NCI-H146 treated with DMSO at 0.1 percent for 48 hours (cell line): ENCODE measurements at regions not wholly inside any gene's neighbourhood (a gene's known extent, or its start where the extent isn't known, plus 50 kb on each side); places are given as distances from the start of the nearest gene placed in this dataset.
"Not testable (repeated sequence)": the region's sequence is repeated elsewhere in the genome, so short reads cannot be mapped to it uniquely, and the experiment has no call there.

Experiments
- DNase-seq: peaks from one replicate; lab custom pipeline; 2025; ENCODE audit not compliant: unreplicated experiment; lab: John Stamatoyannopoulos, UW

- no peak for DNase-seq
Observed at GRCh38 chr12:112611908-112612307, 179.6 kb upstream of the RPH3A start.

DNA sequence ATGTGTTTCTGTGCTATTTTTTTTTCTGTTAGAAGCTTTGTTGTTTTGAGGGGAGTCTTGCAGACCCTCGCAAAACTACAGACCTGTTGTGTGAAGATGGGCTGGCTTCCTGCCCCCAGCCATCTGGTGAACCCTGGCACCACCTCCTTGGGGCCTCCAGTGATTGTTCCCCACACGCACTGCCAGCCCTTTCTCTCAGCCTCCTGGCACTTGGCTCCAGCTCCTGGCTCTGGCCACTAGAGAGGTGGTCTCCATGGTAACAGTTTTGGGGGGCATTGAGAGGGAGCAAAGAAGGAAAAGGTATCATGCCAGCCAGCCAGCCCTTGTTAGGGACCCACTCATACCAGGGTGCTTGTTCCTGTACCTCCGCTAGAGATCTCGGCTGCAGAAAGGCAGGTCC lies 176.4 kb upstream of the RPH3A start:
- no peak for DNase-seq

- DNase-seq, result no peak
Observed at GRCh38 chr12:112616469-112617152, 174.9 kb upstream of the RPH3A start.

GRCh38 chr12:112617153-112617505 lies 174.4 kb upstream of the RPH3A start:
- no peak for DNase-seq

DNA sequence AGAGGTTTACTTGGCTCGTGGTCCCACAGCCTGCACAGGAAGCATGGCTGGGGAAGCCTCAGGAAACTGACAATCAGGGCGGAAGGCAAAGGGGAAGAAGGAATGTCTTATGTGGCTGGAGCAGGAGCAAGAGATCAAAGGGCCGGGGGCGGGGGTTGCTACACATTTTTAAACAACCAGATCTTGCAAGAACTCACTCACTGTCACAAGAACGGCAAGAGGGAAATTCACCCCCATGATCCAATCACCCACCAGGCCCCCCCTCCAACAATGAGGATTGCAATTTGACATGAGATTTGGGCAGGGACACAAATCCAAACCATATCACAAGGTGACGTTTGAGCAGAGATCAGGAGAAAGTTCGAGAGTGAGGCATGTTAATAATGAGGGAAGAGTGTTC lies 163.7 kb upstream of the RPH3A start:
- DNase-seq, result no peak

- not testable (repeated sequence) for DNase-seq
Observed at GRCh38 chr12:112631974-112632373, 159.6 kb upstream of the RPH3A start.

- no peak for DNase-seq
Observed at GRCh38 chr12:112635036-112635435, 156.5 kb upstream of the RPH3A start.

DNA sequence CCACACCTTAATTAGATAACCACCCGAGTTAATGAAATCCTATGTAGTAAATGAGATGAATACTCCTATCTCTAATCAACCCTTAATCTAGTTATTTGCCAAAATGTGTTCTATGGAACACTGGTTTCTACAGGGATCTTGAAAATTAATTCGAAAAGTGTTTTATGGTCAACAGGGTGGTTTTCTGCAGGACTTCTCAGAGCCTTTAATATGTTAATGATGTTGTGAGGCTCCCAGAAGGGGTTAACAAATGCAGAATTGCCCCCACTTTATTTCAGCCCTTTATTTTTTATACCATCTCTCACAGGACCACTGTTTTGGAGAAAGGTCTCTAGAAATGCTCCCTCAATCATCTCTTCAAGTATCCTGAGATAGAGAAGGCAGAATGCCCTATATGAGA lies 153.1 kb upstream of the RPH3A start:
- DNase-seq, result no peak

DNA sequence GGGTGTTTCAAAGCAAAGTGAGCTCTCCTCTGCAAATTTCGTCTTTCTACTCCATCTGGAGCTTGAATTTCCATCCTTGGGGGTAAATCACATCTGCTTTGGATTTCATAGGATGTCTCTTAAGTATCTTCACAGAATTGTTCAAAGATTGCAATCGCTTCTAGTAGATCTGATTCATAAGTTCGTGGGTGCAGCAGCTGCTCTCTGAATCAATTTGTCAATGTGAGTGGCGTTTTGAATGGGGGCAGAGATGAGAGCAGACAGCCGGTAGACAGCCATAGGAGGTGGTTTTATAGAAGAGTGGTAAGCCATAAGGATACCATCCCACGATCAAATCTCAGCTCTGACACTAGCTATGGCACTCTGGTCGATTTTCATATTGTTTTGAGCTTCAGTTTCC lies 146.0 kb upstream of the RPH3A start:
- no peak for DNase-seq

- no peak for DNase-seq
Observed at GRCh38 chr12:112656141-112656540, 135.4 kb upstream of the RPH3A start.

DNA sequence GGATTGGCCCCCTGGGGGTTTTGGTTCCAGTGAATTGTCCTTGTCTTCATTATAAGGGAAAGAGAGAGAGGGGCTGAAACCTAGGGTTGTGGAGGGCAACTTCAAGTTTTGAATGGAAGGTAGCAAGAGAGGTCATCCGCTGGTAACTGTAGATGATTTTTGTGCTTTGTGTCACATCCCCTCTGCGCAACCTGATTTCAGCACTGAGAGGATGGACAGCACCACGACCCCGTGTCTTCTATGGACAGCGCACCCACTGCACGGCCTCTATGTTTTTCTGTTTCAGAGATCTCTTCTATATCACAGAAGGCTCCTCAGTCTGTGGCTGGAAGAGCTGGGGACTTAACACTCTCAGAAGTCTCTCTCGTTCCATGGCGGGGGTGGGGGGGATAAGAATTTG lies 127.0 kb upstream of the RPH3A start:
- DNase-seq, result no peak

- no peak for DNase-seq
Observed at GRCh38 chr12:112665958-112666357, 125.6 kb upstream of the RPH3A start.

GRCh38 chr12:112671564-112671963 lies 120.0 kb upstream of the RPH3A start:
- no peak for DNase-seq

DNA sequence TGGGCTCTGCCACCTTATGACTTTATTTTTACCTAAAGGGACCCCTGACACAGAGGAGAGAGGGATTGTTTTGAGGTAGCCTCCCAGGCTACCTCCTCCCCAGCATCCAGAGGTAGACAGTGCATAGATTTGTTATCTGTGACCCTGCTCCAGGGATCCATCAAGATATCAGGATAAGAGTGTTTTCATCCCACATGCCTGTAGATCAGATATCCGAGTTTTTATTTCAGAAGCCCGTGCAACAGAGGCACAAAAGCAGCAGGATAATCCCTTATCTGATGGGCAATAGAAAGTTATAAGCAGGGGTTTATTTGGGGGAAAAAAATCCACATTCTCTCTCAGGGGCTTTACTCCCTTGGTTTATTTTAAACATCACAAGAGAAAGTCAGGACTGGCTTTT lies 117.0 kb upstream of the RPH3A start:
- DNase-seq, result no peak

DNA sequence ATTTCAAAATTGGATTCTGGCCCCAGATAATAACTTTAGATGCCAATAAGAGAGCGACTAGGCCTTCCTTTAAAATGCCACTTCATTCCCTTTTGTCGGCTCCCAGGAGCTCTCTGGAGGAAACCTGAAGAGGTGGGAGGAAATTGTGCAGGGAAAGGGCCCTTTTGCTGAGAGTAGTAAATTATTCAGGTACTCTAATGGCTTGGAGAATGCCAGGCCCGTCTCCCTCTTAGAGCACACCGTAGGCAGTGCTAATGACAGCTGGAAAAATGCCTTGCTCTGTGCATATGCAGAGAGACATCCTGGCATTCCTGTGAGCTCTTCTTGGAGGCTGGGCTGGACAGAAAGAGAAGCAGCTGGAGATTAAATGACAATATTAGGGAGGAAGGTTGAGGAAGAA lies 115.0 kb upstream of the RPH3A start:
- no peak for DNase-seq

GRCh38 chr12:112677050-112677765 lies 114.3 kb upstream of the RPH3A start:
- no peak for DNase-seq

DNA sequence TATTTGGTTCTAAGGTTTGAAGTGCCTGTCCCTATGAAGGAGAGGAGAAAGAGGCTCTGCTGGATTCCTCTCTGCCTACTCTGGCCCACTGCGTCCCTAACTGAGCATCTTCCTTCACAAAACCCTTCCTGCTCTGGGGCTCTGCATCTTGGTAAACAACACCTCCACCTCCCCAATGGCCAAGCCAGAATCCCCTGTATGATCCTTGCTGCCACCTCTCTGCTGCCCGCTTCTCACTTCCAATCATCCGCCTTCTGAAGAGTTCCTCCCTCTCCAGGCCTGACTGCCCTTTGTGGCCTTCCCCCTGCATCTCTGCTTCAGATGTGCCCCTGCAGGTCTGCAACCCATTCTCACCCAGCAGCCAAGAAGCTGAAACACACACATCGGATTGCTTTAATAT lies 110.6 kb upstream of the RPH3A start:
- DNase-seq, result no peak

DNA sequence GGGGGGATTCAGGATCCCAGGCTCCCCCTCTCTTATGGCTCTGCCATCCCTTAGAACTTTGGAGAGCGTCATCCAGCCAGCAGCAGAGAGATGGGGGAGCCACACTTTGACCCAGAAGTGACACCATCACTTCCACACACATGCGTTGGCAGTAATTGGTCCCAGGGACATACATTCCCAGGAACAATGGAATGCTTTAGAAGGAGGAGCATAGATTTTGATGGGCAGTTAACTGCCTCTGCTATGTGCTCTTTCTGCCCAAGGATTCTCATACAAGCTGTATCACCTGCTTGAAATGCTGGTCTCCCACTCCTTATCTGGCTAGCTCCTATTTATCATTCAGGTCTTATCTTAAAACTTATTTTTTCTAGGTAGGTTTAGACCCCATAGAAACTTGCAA lies 109.0 kb upstream of the RPH3A start:
- no peak for DNase-seq

DNA sequence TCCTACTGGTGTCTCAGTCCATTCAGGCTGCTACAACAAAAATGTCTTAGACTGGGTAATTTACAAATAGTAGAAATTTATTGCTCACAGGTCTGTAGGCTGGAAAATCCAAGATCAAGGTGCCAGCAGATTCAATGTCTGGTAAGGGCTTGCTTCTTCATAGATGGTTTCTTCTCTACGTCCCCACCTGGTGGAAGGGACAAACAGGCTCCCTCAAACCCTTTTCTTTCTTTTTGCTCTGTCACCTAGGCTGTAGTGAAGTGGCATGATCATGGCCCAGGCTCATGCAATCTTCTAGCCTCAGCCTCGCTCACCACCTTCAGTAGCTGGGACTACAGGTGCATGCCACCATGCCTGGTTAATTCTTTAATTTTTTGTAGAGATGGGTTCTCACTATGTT lies 106.8 kb upstream of the RPH3A start:
- no peak for DNase-seq

GRCh38 chr12:112685321-112685720 lies 106.2 kb upstream of the RPH3A start:
- DNase-seq, result no peak

DNA sequence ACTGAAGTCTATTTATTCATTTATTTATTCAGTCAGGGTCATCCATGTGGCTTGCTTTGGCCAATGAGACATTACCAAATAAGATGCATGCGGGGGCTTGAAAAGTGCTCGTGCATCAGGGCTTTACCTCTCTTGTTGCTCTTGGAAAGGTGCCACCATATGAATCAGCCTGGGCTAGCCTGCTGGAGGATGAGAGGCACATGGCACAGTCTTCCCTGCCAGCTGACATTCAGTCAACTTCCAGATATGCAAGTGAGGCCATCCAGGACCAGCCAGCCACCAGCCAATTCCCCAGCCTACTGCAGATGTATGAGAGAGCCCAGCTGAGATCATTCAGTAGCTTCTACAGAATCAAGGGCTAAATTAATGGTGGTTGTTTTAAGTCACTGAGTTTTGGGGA lies 105.2 kb upstream of the RPH3A start:
- no peak for DNase-seq

DNA sequence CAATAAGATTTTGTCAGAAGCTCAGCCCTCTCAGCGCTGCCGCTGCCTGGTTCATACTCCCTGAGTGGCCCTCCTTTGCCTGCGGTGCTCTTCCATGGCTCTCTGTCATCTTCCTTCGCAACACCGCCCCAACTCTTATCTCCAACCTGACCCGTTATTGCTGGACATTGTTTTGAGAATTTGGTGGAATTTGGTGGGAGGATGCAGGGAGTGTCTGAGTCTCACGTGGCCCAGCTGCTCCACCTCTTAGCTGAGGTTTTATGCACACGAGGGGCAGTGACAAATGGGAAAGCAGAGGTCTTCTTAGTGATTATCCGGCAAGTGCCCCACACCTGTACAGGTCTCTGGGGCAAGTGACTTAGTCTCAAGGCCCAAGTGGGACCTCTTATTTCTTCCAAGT lies 97.5 kb upstream of the RPH3A start:
- DNase-seq, result no peak

GRCh38 chr12:112697441-112697840 lies 94.1 kb upstream of the RPH3A start:
- DNase-seq, result not testable (repeated sequence)
